ENCODE measurements at regions not wholly inside any gene's neighbourhood (a gene's known extent, or its start where the extent isn't known, plus 50 kb on each side); places are given as distances from the start of the nearest gene placed in this dataset.
A peak's percentile ranks its signal among the peaks of the same experiment; 100 is the strongest.
"Not testable (repeated sequence)": the region's sequence is repeated elsewhere in the genome, so short reads cannot be mapped to it uniquely, and the experiment has no call there.

- DNase-seq = peak; percentile 32
These were observed 276.0 kb downstream of the ADGRD1 start for GRCh38 chr12:131229426-131230339.

- no peak for DNase-seq
These were observed 276.8 kb downstream of the ADGRD1 start for GRCh38 chr12:131230340-131231031.

GRCh38 chr12:131231032-131231980 is 277.6 kb downstream of the ADGRD1 start:
- DNase-seq = no peak

- no peak for DNase-seq
These were observed 278.3 kb downstream of the ADGRD1 start for GRCh38 chr12:131232036-131232435.

DNA sequence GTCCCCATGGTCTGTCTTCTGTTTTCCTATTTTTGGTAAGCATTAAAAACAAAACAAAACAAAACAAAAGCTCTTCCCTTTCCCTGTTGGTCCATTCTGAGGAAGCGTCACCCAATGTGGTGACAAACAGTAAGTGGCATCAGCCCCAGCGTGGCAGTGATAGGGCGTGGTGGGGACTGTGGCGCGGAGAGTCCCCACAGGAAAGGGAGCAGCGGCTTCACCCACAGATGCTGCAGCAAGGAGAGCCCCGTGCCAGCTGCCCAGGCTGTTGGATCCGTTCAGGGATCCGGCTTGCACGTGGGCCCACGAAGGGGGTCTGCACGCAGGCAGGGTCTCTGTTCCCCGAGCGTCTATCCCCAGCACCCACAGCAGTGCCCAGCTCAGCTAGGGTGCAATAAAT is 279.2 kb downstream of the ADGRD1 start:
- DNase-seq = not testable (repeated sequence)

DNA sequence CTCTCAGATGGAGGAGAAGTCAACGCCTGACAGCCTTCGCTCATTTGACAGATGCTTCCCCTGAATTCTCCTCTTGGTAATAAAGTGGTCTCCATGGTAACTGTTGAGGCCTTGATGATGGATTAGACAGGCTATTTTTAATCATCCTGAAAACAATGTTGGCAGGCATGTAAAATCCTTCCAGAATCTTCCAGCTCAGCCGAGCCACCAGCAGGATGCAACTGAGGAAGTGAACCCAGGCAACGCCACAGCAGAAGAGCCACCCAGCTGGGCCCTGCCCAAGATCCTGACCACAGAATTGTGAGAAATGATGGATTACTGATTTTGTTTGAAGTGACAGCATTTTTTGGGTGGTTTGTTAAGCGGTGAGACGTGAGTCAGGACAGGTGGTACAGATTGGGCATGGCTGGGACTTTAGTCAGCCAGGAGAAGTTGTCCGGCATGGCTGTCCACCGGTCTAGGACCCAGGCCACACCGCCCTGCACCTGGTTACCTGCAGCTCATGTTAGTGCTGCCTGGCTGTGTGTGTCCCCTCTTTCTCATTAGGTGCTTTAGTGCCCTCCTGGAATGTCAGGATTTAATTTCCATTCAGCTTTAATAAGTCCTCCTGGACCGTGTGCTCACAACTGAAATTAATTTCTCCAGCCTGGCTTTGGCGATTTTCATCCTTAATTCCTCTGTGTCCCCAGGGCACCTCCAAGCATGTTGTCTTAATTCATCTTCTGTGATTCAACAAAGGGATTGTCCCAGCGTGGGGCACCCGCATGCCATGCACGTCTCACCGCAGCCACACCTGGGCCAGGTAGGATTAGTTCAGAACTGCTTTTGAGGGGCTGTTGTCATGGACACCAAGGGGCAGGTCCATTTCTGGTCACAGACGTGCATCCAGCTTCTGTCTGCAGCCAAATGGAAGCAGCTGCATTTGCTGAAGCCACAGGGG is 280.4 kb downstream of the ADGRD1 start:
- DNase-seq = not testable (repeated sequence)

GRCh38 chr12:131234841-131235271 is 281.1 kb downstream of the ADGRD1 start:
- DNase-seq = not testable (repeated sequence)

DNA sequence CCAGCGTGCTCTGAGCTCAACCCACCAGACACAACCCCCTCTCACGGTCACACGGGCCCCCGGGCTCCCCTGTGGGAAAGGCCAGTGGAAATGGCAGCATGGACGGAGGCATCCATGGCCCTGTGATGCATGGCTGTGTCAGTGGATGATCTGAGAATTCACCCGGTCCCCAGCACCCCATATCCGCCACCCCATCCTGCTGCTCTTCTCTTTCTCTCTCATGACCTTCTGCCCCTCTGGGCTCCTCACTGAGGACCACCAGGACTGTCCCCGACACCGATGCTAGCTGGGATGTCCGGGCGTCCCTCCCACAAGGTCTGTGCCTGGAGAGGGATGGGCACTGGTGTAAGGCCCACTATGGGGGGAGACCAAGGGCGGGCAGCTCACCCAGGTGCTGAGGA is 282.2 kb downstream of the ADGRD1 start:
- no peak for DNase-seq

GRCh38 chr12:131239384-131240094 is 285.8 kb downstream of the ADGRD1 start:
- no peak for DNase-seq

DNA sequence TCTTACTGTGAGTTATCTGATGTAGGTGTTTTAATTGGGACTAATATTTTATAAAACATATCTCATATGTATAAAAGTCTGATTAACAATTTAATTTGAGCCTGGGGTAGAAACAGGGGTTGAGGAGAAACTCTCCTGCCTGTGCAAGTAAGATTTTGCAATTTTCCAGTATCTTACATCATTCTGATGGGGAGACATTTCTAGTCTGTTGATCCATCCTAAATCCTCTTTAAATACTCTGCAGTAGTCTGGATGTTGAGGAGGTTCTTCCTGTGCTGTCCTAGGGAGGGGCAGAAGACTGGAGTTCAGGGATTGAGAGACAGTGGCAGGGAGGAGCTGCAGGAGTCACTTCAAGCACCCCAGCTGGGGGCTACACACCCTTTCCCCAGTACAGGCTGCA is 287.8 kb downstream of the ADGRD1 start:
- DNase-seq = no peak

DNA sequence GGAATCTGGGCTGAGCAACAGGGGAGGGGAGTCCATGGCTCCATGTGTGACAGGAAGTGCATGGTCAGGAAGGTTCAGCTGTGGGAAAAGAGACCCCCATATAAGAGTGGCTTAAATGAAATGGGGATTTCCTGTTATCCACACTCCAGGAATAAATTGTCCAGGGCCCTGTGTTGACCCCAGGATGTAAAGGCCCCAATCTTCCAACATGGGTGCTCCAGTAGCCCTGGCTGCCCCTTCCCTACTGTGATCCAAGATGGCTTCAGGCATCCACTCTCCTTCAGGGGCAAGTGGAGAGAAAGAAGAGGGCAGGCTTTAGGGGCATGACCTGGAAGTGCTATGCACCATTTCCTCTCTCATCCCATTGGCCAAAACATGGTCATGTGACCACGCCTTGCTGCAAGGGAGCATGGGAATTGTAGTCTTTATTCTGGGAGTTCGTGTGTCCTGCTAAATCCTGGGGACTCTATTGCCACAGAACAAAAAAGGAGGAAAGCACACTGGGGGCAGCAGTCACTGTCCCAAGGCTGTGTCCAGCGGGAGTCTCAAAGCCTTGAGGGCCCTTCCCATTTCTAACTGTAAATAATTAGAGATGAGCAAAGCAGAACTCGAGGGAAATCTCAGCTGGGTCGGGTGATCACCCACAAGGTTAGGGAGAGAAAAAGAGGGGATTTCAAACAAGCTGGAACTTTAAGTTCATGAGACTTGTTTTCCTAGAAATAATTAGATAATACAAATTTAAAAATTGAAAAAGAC is 289.2 kb downstream of the ADGRD1 start:
- no peak for DNase-seq

DNA sequence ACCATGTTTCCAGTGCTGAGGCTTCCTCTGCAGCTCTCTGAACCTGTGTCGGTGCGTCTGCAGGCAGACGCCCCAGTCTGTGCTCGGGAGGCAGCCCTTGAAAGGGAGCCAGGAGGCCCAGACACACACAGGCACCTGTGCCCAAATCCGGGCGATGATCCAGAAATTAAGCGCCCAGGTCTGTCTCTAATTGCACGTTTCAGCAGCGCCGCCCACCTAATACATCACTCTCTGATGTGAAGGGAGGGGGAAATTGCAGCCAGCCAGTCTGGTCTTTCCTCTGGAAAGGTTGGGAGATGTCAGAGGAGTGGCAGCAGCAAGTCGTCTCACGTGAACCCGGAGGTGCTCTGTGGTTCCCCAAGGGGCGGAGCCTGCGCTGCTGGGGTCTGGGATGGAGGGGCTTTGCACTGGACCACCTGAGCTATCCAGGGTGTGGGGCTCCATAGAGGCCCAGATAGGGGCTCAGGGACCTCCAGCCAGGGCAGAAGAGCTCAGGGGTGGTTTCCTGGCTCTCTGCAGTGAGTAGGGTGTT is 290.5 kb downstream of the ADGRD1 start:
- DNase-seq = not testable (repeated sequence)

DNA sequence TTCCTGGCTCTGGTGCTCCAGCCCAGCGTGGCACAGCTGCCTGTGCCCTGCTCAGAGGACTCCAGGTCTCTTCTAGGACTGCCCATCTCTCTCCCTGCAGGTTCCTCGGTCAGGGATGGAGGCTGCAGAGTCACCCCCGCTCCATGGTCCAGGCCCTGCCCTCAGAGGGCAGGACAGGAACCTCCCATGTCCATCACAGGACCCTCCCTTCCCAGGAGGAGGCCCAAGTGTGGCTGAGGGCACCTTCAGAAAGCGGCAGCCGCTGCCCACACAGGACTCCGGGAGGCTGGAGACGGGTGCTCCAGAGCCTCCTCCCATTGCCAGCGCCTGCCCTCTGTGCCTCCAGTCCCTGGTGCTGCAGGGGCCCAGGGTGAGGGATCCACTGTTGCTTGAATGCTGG is 291.5 kb downstream of the ADGRD1 start:
- not testable (repeated sequence) for DNase-seq

- no peak for DNase-seq
These were observed 292.1 kb downstream of the ADGRD1 start for GRCh38 chr12:131245564-131246355.

GRCh38 chr12:131247026-131247725 is 293.5 kb downstream of the ADGRD1 start:
- not testable (repeated sequence) for DNase-seq

GRCh38 chr12:131247875-131248274 is 294.2 kb downstream of the ADGRD1 start:
- DNase-seq = not testable (repeated sequence)

- DNase-seq = no peak
These were observed 295.7 kb downstream of the ADGRD1 start for GRCh38 chr12:131249246-131250027.

Data from skin of body (tissue), 1 donor.